Transverse colon (tissue), 4 donors: ENCODE measurements at regions not wholly inside any gene's neighbourhood (a gene's known extent, or its start where the extent isn't known, plus 50 kb on each side); places are given as distances from the start of the nearest gene placed in this dataset.

ENCODE experiments used
- POLR2A ChIP-seq: fragments of 450-650 bp; IDR thresholded peaks from one replicate; pipeline ENCODE4 v1.6.1; 2016; ENCODE audit warnings: antibody characterized with exemption, mild to moderate bottlenecking, moderate library complexity
- POLR2AphosphoS5 ChIP-seq, 3 donors: sonication (generic); formaldehyde crosslinking; IDR thresholded peaks; one replicate each; pipeline ENCODE4 v1.6.1; 2016; ENCODE audit warnings: antibody characterized with exemption in 3 of 3
- TF ChIP-seq, protein P1 (sequence below), 5 experiments: fragments of 200-600 bp in 3 of 5; fragments of 450-650 bp in 2 of 5; sonication (generic) in 3 of 5; IDR thresholded peaks; 1 replicate in 2 of 5; 2 replicates in 3 of 5; pipeline ENCODE4 v1.5.1; 2016 to 2017; ENCODE audit warnings: antibody characterized with exemption in 5 of 5, inconsistent platforms in 3 of 5, mild to moderate bottlenecking in 2 of 5, moderate library complexity in 1 of 5

DNA sequence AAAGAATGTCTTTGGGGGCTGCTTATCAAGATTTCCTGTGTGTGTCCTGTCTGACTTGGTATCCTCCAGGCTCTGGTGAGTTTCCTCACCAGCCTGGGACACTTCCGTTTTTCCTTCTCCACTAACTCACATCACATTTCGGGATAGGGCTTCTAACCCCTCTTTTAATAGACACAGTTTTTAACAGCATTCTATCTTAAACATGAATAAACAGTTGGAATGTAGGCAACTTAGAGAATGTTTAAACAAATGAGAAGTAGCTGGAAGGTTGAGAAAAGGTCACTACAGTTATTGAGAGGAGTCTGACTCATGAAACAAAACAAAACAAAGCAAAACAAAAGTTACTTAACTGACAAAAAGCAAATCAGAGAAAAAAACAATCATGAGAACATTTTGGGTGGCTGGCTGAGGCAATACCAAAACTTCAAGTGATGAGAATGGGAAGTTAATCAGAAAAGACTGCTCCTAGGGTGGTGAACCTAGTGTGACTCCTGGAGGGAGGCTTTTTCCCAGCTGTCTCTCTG is 64.7 kb upstream of the CTSC start:
- TF ChIP-seq POLR2A: no peak
- TF ChIP-seq, protein P1, sequence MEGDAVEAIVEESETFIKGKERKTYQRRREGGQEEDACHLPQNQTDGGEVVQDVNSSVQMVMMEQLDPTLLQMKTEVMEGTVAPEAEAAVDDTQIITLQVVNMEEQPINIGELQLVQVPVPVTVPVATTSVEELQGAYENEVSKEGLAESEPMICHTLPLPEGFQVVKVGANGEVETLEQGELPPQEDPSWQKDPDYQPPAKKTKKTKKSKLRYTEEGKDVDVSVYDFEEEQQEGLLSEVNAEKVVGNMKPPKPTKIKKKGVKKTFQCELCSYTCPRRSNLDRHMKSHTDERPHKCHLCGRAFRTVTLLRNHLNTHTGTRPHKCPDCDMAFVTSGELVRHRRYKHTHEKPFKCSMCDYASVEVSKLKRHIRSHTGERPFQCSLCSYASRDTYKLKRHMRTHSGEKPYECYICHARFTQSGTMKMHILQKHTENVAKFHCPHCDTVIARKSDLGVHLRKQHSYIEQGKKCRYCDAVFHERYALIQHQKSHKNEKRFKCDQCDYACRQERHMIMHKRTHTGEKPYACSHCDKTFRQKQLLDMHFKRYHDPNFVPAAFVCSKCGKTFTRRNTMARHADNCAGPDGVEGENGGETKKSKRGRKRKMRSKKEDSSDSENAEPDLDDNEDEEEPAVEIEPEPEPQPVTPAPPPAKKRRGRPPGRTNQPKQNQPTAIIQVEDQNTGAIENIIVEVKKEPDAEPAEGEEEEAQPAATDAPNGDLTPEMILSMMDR (IDR thresholded peaks at IDR 0.05): no peak
- no peak for TF ChIP-seq POLR2AphosphoS5 (IDR thresholded peaks at IDR 0.05)
